CD4-positive, alpha-beta T cell treated with Interleukin-15 for 4 hours (primary cell): ENCODE measurements at regions not wholly inside any gene's neighbourhood (a gene's known extent, or its start where the extent isn't known, plus 50 kb on each side); places are given as distances from the start of the nearest gene placed in this dataset.
"Not testable (repeated sequence)": the region's sequence is repeated elsewhere in the genome, so short reads cannot be mapped to it uniquely, and the experiment has no call there.

Experiments
- DNase-seq: peaks from one replicate; pipeline ENCODE4 v3.0.0-alpha.2; 2020; ENCODE audit warnings: low spot score

DNA sequence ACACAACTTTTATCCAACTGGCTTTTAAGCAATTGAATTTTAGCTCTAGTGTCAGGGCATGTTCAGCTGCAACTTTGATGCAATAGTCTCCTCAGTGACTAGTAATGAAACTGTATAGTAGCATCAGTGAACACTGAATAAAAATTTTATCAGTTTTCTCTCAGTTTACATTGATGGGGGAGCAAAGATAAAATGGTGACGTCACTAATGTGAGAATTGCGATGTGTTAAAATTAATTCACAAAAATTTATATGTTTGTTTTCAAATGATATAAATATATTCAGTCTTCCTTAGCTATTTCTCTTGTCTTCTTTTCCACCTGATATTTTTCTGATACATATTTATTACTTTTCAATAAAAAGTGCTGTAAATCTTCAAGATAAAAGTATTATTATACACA, 508.8 kb upstream of the AGA start:
- DNase-seq, result no peak

DNA sequence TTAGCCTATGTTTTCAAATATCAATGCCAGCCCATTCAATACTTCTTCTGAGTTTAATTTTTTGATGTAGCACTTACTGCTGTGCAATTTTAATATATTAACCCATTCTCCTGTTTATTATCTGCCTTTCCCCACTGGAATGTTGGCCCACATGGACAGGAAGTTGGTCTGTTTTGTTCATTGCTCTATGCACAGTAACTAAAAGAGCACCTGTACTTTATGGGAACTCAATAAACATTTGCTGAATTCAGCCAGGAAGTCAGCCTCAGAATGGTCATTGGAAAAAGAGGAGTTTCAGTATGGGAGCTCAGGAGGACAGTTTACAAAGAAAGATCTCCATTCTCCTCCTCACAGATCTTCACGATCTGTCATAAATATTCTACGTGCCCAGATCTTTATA, 510.5 kb upstream of the AGA start:
- DNase-seq, result no peak

DNA sequence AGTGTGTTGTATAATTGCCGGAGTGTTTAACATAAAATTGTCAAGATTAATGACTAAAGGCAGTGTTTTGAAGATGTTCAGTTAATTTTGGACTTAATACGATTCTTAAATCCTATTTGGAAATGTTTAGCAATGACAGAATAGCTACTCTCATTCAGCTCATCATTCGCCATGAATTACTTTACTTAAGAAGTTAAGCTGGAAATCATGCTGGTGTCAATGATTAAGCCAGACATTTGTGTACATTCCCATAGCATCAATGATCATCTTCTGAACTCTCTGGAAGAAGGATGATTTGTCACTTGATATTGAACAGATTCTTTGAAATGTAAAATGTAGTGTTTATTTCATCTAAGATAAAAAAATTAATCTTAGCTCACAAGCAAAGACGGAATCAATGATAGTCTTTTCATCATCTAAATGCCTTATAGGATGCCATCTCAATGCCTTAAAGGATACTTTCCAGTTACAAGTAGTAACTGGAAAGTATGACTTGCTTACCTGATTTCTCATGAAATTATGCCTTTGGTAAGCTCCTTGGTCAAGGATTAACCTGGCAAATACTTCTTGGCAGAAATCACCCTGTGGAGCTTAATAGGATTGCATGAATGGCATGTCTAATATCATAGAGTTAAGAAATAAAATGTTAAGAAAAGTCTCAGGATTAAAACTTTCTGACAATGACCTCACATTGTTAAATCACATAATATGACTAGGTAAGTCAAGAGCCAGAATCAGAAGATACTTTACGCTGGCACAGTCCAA, 515.5 kb upstream of the AGA start:
- no peak for DNase-seq

DNA sequence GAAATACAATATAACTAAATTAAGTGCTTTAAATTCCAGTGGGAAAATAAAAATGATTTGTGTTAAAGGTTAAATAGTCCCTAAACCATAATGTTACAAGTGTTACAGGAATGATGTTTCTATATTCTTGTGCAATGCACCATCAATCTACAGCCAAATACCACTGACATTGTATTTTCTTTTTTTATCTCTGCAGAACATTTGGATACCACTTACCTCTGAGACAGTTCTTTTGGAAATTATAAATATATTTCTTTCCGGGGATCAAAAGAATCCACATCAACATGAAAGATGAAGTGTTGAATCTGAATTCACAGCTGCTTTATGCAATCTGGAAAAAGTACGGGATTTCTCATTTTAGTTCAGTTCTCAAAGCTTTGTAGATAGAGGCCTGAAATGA, 518.3 kb upstream of the AGA start:
- no peak for DNase-seq

DNA sequence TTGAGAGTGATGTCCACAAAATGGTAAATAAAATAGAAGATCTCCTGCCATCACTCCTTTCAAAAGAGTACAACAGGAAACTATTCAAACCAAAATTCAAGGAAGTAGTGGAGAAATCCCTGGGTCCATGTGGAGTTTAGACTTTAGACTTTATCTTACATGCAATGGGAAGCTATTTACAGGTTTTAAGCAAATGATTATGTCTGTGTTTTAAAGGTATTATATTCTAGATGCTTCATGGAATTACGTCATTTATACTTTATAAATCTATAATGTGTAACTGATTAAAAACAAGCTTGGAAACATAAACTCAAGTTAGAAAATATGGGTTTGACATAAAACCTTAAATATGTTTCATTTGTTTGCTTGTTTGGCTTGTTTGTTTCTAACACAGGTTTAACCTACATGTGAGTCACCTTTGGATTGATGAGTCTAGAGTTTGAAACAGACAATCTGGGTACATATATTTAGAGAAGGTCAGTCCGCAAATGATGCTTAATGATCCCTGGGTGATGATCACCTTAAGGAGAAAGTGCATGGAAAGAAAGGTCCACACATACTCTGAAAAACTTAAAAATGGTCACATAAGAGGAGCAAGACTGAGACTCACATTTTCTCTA, 519.6 kb upstream of the AGA start:
- DNase-seq, result no peak

DNA sequence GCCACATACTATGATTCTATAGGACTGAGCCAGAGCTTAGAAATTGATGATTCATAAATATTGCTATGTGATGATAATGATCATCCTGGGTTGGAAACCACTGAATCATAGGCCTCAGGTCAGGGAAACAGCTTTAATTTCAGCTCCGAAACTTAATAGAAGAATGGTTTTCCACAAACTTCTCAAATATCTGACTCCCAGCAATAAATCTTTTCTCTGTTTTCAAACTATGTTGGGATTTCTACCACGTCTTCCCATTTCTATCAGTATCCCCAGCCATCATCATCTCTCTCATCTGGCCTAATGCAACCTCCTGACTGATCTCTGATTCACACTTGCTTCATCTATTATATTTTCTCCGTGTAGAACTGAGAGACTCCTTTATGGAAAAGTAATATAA, 521.8 kb upstream of the AGA start:
- DNase-seq, result no peak

DNA sequence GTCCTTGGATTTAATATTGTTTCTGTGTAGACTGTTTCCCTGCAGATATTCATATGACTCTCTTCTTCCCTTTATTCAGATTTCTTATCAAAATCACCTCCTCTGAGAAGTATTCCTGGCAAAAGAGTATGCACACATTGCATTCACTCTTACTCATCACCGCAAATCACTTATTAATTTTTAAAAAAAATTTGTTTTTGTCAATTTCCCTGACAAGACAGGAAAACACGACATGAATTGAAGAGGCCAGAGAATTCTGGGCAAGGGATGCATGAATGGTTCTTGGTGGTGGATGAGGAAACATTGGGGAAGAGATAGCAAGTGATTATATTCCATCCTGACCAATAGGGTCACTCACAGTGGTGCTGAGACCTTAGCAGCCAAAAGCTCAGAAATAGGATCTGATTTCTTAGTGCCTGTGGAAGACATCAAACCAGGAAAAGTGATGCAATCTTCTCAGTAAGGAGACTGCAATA, 522.5 kb upstream of the AGA start:
- no peak for DNase-seq

DNA sequence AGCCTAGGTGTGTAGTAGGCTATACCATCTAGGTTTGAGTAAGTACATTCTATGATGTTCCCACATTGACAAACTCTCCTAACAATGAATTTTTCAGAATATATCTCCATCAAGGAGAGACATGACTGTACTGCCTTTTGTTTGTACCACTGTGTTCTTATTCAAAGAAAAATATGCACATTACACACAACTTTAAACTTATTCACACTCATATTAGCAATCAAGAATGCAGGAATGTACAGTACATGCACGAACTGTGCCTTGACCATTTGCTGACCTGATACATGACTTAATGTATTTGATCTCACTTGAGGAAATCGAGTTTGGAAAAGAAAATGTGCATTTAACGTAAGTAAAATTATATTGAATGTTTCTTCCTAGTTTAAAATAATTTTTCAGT, 525.1 kb upstream of the AGA start:
- DNase-seq, result no peak

DNA sequence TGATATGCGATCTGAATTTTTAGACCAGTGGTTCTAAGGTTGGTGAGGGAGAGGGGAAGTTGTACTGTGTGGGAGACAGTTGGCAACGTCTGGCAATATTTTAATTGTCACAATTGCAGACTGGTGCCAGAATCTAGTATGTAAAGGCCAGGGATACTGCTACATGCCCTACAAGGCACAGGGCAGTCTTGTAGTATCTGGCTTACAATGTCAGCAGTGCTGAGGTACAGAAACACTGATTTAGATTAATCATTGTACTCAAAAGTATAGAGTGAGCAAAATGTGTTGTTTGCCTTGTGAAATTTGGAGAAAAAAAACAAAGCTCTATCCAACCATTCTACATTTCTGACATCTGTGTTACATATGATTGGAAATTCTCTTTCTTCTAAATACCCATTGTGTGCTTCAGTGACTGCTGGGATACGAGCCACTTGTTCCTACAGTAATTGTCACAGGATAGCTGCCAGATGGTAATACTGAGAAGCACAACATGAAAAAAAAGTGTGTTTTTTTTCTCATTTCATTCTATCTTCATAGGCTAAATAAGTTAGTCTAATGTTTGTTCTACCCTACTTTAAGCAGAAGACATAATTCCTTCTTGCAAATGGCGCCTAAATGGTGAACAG, 526.7 kb upstream of the AGA start:
- no peak for DNase-seq

DNA sequence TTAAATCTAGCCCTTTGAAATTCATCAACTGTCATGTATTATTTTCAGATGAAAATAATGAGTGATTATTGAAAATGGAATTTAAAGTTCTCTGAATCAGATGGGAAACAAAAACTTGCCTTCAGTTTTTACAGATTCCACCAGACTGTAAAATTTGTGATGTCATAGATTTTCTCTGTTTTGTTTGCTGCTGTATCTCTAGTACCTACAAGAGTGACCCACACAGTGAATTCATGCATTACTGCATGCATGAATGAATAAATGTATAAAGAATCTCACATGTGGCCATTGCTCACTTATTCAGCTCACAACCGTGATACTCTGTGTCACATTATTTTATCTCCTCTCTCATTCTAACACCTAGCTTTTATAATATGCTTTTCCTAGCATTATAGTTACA, 532.2 kb upstream of the AGA start:
- no peak for DNase-seq

DNA sequence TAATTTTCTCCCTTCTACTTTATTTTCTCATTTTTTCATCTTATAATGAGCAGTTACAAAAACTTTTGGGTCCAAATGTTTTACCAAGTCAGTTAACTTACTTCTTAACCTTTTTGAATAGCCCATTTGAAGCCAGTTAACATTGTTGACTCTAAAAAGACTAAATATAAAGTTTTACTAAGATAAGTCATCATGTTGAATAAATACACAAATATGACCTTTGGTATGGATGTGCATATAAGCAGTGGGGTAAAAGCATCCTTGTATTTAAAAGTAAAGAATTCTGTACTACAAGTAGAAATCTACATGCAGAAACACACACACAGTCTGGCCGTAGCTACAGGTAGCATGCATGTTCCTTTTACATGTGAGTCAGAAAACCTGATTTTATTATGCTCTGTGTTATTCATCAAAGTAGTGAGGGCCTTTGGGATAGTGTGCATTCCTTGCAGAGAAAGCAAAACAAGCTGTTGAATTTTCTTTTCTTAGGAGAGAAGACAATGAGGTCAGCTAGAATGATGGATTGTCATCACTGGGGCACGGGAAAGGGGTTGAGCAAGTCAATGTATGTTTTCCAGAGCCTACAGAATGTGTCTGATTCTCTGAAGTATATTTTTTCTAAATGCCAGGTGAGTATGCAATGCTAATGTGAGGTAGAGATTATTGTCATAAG, 533.2 kb upstream of the AGA start:
- DNase-seq, result no peak

DNA sequence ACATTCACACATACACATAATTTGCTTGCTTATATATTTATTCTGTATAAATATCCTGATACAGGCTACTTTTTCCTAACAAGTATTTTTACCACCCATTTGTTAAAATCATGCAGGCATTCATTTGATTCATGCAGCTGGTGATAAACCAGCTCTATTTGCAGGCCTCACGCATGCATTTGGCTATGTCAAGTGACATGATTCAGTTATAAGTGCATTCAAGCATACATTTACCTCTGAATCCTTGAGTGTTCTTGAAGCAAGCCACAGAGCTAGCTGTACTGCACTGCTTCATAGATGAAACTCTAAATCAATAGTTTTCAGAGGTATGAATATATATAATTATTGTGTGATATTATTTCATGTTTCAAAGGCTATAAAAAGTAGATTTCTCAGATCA, 544.0 kb upstream of the AGA start:
- DNase-seq, result no peak

DNA sequence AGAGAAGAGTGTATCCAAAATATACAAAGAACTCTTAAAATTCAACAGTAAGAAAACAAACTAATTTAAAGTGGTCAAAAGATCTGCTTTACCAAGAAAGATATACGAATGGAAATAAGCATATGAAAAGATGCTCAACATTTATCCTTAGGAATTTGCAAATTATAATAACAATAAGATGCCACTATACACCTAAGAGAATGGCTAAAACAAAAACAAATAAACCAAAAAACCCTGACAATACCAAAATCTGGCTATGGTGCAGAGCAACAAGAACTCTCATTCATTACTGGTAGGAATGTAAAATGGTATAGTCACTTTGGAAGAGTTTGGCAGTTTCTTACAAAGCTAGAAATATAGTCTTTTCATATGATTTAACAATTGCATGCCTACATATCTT, 545.7 kb upstream of the AGA start:
- DNase-seq, result no peak

DNA sequence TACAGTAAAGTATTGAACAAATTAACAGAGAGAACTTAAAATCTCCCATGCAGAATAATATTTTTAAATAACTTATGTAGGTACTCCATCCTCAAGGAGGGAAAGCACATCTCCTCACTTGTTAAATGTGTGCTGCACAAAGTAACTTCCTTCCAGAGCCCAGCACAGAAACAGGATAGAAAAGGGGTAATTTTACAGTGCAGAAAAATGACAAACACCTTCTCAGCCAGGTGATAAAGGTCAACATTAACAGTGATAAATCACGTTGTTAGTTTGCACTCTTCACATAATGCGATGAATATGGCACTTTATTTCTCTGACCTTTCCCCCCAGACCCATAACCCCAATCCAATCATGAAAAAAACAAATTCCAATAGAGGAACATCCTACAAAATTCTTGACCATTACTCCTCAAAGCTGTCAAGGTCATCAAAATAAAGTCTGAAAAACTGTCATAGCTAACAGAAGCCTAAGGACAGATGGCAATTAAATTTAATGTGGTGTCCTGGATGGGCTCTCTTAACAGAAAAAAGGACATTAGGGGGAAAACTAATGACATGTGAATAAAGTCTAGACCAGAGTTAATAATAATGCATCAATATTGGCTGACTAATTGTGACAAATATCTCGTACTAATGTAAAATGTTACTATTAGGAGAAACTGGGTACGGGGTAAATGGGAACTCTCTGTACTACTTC, 547.4 kb upstream of the AGA start:
- no peak for DNase-seq

DNA sequence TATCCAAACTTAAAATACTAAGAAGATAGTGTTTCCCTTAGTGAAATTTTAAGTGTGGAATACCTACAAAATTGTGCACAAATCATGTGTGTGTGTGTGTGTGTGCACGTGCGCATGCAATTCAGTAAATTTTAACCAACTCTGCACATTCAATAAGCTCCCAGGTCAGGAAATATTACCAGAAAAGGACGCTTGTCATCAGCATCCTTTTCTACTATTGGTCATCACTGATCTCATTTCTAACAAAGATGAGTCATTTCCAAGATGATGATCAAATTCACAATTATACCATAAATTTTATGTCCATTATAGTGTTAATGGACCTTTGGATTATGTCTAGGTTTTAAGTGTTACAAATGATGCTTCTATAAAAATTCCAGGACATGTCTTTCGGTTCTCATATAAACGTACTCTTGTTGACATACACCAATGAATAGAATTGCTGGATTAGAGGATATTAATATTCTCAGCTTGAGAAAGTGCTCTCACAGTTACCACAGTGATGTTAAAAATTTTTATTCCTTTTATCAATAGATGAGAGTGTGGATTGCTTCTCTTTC, 560.9 kb upstream of the AGA start:
- DNase-seq, result no peak

DNA sequence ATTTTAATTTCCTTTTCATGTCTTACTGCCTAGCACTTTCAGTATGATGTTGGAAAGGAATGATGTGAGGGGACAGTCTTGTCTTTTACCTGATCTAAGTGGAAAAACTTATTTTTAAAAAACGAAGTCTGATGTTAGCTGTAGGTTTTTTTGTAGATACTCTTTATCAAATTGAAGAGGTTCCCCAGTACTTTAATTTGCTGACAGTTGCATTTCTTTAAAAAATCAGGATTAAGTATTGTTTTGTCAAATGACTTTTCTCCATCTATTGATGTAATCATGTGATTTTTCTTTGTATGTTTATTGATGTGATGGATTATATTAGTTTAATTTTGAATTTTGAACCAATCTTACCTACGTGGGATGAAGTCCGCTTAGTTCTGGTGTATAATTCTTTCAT, 568.4 kb upstream of the AGA start:
- no peak for DNase-seq

DNA sequence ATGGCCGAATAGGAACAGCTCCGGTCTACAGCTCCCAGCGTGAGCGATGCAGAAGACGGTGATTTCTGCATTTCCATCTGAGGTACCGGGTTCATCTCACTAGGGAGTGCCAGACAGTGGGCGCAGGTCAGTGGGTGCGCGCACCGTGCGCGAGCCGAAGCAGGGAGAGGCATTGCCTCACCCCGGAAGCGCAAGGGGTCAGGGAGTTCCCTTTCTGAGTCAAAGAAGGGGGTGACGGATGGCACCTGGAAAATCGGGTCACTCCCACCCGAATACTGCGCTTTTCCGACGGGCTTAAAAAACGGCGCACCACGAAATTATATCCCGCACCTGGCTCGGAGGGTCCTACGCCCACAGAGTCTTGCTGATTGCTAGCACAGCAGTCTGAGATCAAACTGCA, 572.8 kb upstream of the AGA start:
- DNase-seq, result not testable (repeated sequence)

DNA sequence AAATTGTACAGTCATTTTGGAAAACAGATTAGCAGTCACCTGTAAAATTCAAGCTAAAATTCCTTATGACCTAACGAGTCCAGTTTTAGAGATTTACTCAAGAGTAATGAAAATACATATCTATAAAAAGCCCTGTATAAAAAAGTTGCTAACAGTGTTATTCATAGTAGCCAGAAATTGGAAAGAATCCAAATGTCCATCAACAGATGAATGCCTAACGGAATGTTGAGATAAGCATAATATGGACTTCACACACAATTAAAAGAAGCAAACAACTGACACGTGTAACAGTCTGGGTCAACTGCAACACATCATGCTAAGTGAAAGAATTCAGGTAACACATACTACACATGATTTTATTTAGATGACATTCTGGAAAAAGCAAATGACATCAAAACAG, 584.8 kb upstream of the AGA start:
- DNase-seq, result no peak

DNA sequence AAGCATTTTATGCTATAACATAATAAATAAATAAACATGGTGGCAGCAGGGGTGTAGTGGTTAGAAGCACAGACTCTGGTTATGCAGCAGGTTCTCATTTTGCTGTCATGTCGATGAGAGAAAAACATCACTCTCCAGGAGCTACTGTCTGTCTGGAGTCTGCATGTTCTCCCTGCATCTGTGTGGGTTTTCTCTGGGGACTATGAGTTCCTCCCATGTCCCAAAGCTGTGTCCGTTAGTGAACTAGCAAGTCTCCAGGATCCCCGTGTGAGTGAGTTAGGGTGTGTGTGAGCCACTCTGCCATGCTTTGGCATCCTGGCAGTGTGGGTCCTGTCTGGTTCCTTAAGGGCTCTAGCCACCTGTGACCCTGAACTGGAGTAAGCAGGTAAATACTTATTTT, 585.6 kb upstream of the AGA start:
- no peak for DNase-seq

DNA sequence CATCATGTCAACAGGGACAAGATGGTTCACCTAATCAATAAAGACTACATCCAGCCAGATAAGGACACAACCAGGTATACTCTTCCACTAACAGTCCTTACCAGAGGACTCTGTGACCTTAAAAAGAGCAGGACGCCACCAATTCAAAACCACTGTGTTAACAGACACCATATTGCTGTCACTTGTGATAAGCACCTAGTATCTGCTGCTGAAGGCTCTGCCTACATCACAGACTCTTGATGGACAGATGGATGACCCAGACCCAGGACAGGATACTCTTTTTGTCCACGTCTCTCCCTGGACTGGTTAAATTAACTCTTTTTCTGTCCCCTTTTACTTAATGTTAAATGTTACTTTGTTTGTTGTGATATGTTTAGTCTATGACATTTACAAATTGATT, 586.2 kb upstream of the AGA start:
- DNase-seq, result no peak

DNA sequence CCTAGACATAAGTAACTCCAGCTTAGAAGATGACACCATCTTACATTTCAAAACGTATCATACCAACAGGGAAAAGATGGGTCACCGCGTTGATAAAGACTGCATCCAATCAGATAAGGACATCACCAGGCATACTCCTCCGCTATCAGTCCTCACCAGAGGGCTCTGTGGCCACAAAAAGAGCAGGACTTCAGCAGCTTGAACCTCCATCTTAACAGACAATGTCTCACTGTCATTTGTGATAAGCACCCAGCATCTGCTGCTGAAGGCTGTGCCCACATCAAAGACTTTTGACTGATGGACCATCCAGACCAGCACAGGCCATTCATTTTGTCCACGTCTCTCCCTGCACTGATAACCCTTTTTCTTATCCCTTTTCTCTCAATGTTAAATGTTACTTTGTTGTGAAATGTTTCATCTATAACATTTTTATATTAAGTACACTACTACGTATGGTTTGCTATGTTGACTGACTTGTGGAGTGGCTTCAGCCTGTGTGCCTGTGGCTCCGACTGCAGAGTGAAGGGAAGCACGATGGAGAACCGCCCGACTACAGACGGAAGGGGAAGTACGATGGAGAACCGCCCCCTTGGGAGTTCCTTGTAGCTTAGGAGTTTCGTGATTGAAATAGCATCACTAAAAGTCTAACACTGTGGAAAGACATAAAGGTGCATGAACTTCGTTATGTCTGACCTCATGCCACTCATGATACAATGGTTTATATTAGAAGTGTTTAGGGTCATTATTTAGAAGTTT, 595.4 kb upstream of the AGA start:
- DNase-seq, result no peak
